T-helper 1 cell treated with Interleukin-12 subunit alpha and Interleukin-12 subunit beta and Interleukin-4 antibody, amounts not matched to agents 30 μg/mL and 1 μg/mL, for 36 hours (primary cell): ENCODE measurements at regions not wholly inside any gene's neighbourhood (a gene's known extent, or its start where the extent isn't known, plus 50 kb on each side); places are given as distances from the start of the nearest gene placed in this dataset.

Source experiments
- H3K27ac Mint-ChIP-seq: one replicate; pipeline ENCODE4 v1.8.0; 2021; ENCODE audit warnings: mild to moderate bottlenecking, mixed read lengths
- H3K27me3 Mint-ChIP-seq: one replicate; pipeline ENCODE4 v1.8.0; 2021; ENCODE audit warnings: low read depth, mixed read lengths
- H3K36me3 Mint-ChIP-seq: one replicate; pipeline ENCODE4 v1.8.0; 2021; ENCODE audit warnings: low read depth, mixed read lengths
- H3K4me1 Mint-ChIP-seq: one replicate; pipeline ENCODE4 v1.8.0; 2021; ENCODE audit warnings: low read depth, mixed read lengths
- H3K4me3 Mint-ChIP-seq: one replicate; pipeline ENCODE4 v1.8.0; 2021; ENCODE audit warnings: mild to moderate bottlenecking, moderate library complexity, mixed read lengths
- H3K9me3 Mint-ChIP-seq: one replicate; pipeline ENCODE4 v1.8.0; 2021; ENCODE audit warnings: mixed read lengths

GRCh38 chr2:19614066-19614465, 255.6 kb upstream of the OSR1 start:
- no peaks in the 10 kb centered on the region for H3K4me1 Mint-ChIP-seq
- H3K27ac Mint-ChIP-seq: no peak overlapping the region
- no peak overlapping the region for H3K4me3 Mint-ChIP-seq
- peaks cover 37% of the 10 kb centered on the region for H3K9me3 Mint-ChIP-seq
- H3K27me3 Mint-ChIP-seq: peaks cover 3% of the 10 kb centered on the region
- no peaks in the 10 kb centered on the region for H3K36me3 Mint-ChIP-seq

GRCh38 chr2:19611491-19612332, 253.3 kb upstream of the OSR1 start:
- Mint-ChIP-seq H3K4me1 (no peaks in the 10 kb centered on the region), H3K9me3 (peaks cover 28% of the 10 kb centered on the region), H3K27me3 (peaks cover 4% of the 10 kb centered on the region), H3K36me3 (no peaks in the 10 kb centered on the region), H3K4me3 (no peak overlapping the region), H3K27ac (no peak overlapping the region)

GRCh38 chr2:19609266-19609665, 250.8 kb upstream of the OSR1 start:
- no peak overlapping the region for H3K27ac Mint-ChIP-seq
- no peaks in the 10 kb centered on the region for H3K4me1 Mint-ChIP-seq
- H3K27me3 Mint-ChIP-seq: peaks cover 4% of the 10 kb centered on the region
- peaks cover 4% of the 10 kb centered on the region for H3K9me3 Mint-ChIP-seq
- no peaks in the 10 kb centered on the region for H3K36me3 Mint-ChIP-seq
- H3K4me3 Mint-ChIP-seq: no peak overlapping the region

- Mint-ChIP-seq H3K36me3 (no peaks in the 10 kb centered on the region), H3K4me1 (no peaks in the 10 kb centered on the region), H3K4me3 (no peak overlapping the region), H3K27ac (no peak overlapping the region), H3K27me3 (peaks cover 4% of the 10 kb centered on the region), H3K9me3 (no peaks in the 10 kb centered on the region)
Measured at GRCh38 chr2:19607931-19608771, 249.7 kb upstream of the OSR1 start.

- H3K36me3 Mint-ChIP-seq: no peaks in the 10 kb centered on the region
- no peak overlapping the region for H3K4me3 Mint-ChIP-seq
- H3K27me3 Mint-ChIP-seq: peaks cover 4% of the 10 kb centered on the region
- H3K9me3 Mint-ChIP-seq: peaks cover 3% of the 10 kb centered on the region
- no peaks in the 10 kb centered on the region for H3K4me1 Mint-ChIP-seq
- H3K27ac Mint-ChIP-seq: no peak overlapping the region
Measured at GRCh38 chr2:19607400-19607799, 249.0 kb upstream of the OSR1 start.

- Mint-ChIP-seq H3K36me3 (no peaks in the 10 kb centered on the region), H3K4me3 (no peak overlapping the region), H3K9me3 (peaks cover 3% of the 10 kb centered on the region), H3K27me3 (no peaks in the 10 kb centered on the region), H3K4me1 (no peaks in the 10 kb centered on the region), H3K27ac (no peak overlapping the region)
Measured at GRCh38 chr2:19600982-19601381, 242.6 kb upstream of the OSR1 start.

- peaks cover 3% of the 10 kb centered on the region for H3K9me3 Mint-ChIP-seq
- no peaks in the 10 kb centered on the region for H3K4me1 Mint-ChIP-seq
- H3K36me3 Mint-ChIP-seq: no peaks in the 10 kb centered on the region
- H3K27ac Mint-ChIP-seq: no peak overlapping the region
- no peaks in the 10 kb centered on the region for H3K27me3 Mint-ChIP-seq
- H3K4me3 Mint-ChIP-seq: no peak overlapping the region
Measured at GRCh38 chr2:19600506-19600905, 242.1 kb upstream of the OSR1 start.

- Mint-ChIP-seq H3K27ac (no peak overlapping the region), H3K36me3 (no peaks in the 10 kb centered on the region), H3K9me3 (peaks cover 3% of the 10 kb centered on the region), H3K27me3 (no peaks in the 10 kb centered on the region), H3K4me3 (no peak overlapping the region), H3K4me1 (no peaks in the 10 kb centered on the region)
Measured at GRCh38 chr2:19598971-19599370, 240.5 kb upstream of the OSR1 start.

GRCh38 chr2:19592197-19592596, 233.8 kb upstream of the OSR1 start:
- no peaks in the 10 kb centered on the region for H3K27me3 Mint-ChIP-seq

GRCh38 chr2:19589791-19590190, 231.4 kb upstream of the OSR1 start:
- H3K27me3 Mint-ChIP-seq: no peaks in the 10 kb centered on the region
- H3K4me1 Mint-ChIP-seq: no peaks in the 10 kb centered on the region
- no peak overlapping the region for H3K4me3 Mint-ChIP-seq
- no peak overlapping the region for H3K27ac Mint-ChIP-seq
- H3K36me3 Mint-ChIP-seq: no peaks in the 10 kb centered on the region
- no peaks in the 10 kb centered on the region for H3K9me3 Mint-ChIP-seq

More at GRCh38 chr2:19592197-19592596, 233.8 kb upstream of the OSR1 start:
- Mint-ChIP-seq H3K4me3 (no peak overlapping the region), H3K27ac (no peak overlapping the region), H3K9me3 (no peaks in the 10 kb centered on the region), H3K36me3 (no peaks in the 10 kb centered on the region), H3K4me1 (no peaks in the 10 kb centered on the region)

GRCh38 chr2:19580830-19581229, 222.4 kb upstream of the OSR1 start:
- Mint-ChIP-seq H3K27me3 (peaks cover 10% of the 10 kb centered on the region), H3K27ac (no peak overlapping the region), H3K36me3 (no peaks in the 10 kb centered on the region), H3K4me1 (no peaks in the 10 kb centered on the region), H3K4me3 (no peak overlapping the region), H3K9me3 (no peaks in the 10 kb centered on the region)

- Mint-ChIP-seq H3K9me3 (no peaks in the 10 kb centered on the region), H3K4me1 (no peaks in the 10 kb centered on the region), H3K4me3 (no peak overlapping the region), H3K27ac (no peak overlapping the region), H3K36me3 (no peaks in the 10 kb centered on the region), H3K27me3 (peaks cover 10% of the 10 kb centered on the region)
Measured at GRCh38 chr2:19580264-19580663, 221.8 kb upstream of the OSR1 start.

- Mint-ChIP-seq H3K4me1 (no peaks in the 10 kb centered on the region), H3K36me3 (no peaks in the 10 kb centered on the region), H3K9me3 (no peaks in the 10 kb centered on the region), H3K27me3 (peaks cover 10% of the 10 kb centered on the region), H3K4me3 (no peak overlapping the region), H3K27ac (no peak overlapping the region)
Measured at GRCh38 chr2:19579461-19579860, 221.0 kb upstream of the OSR1 start.

- Mint-ChIP-seq H3K4me1 (no peaks in the 10 kb centered on the region), H3K36me3 (no peaks in the 10 kb centered on the region), H3K27ac (no peak overlapping the region), H3K27me3 (peaks cover 14% of the 10 kb centered on the region), H3K9me3 (no peaks in the 10 kb centered on the region), H3K4me3 (no peak overlapping the region)
Measured at GRCh38 chr2:19577723-19578122, 219.3 kb upstream of the OSR1 start.

- no peak overlapping the region for H3K27ac Mint-ChIP-seq
- no peak overlapping the region for H3K4me3 Mint-ChIP-seq
- H3K27me3 Mint-ChIP-seq: peaks cover 14% of the 10 kb centered on the region
- no peaks in the 10 kb centered on the region for H3K36me3 Mint-ChIP-seq
- H3K9me3 Mint-ChIP-seq: no peaks in the 10 kb centered on the region
- H3K4me1 Mint-ChIP-seq: no peaks in the 10 kb centered on the region
Measured at GRCh38 chr2:19576411-19576810, 218.0 kb upstream of the OSR1 start.
